Kidney capillary endothelial cell (primary cell): ENCODE measurements at regions not wholly inside any gene's neighbourhood (a gene's known extent, or its start where the extent isn't known, plus 50 kb on each side); places are given as distances from the start of the nearest gene placed in this dataset.

Experiments used
- DNase-seq: peaks from one replicate; pipeline ENCODE4 v3.0.0-alpha.2; 2018; ENCODE audit warnings: low spot score

DNA sequence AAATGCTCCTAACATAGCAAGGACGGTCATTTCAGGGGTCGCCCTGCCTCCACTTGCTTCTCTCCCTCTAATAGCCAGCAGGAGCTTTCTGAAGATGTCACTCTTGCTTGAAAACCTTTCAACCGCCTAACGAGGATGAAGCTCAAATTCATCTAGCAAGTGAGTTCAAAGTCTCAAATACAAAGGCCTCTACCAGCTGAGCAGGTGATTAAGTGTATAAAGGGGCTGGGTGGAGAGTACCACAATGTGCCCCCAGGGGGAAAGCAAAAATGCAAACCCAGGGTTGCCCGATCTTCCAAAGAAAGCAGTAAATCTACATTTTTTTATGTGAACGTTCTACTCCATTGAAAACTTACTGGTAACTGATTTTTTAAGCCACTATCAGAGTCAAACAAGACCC is 50.4 kb upstream of the GRIP2 start:
- DNase-seq: no peak

DNA sequence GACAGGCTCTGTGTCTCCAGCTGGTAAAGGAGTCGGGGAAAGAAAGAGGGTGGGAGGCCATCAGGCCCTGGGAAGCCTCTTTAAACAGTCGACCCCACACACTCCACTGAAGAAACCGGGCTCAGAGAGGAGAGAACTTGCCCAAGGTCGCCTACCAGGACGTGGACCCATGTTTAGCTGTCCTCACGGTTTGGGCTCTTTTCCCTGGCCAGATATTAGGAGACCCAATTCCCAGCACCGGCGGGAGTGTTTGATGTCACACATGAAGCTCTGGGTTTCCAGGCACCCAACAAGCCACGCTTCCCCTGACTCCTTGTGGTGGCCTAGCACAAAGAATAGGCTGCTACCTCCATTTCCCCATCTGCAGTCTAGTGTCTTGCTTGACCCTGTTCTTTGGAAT is 52.2 kb upstream of the GRIP2 start:
- DNase-seq: no peak

DNA sequence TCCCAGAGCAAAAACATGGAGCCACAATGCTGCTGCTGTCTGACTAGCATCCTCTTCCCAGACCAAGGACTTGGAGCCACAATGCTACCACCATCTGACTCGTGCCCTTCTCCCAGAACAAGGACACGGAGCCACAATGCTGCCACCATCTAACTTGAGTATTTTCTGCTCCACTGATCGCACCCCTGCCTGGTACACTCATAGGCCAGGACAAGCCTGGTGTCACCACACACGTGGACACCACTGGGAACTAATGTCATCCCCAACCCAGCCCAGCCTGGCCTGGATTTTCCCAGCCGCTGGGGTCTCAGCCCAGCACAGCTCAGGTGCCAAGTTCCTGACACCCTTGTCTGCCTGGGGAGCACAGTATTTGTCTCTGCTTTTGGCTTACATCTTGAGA is 52.7 kb upstream of the GRIP2 start:
- no peak for DNase-seq

DNA sequence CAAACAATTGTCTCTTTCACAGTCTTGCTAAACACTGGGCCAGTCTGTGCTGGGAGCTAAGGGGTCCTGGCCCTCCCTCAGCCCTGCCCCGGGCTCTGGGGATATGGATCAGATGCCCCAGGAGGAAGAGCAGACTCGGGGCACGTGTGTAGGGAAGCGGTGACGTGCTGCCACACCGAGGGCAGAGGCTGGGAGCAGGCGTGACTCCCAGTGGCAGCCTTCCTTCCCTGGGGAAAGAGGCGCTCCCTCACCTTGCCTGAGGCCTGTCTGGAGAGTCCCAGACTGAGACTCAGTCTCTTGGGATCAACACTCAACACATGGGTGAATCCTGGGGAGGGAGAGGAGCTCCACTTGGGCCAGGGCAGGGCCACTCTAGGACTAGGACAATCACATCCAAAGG is 54.1 kb upstream of the GRIP2 start:
- DNase-seq: no peak

DNA sequence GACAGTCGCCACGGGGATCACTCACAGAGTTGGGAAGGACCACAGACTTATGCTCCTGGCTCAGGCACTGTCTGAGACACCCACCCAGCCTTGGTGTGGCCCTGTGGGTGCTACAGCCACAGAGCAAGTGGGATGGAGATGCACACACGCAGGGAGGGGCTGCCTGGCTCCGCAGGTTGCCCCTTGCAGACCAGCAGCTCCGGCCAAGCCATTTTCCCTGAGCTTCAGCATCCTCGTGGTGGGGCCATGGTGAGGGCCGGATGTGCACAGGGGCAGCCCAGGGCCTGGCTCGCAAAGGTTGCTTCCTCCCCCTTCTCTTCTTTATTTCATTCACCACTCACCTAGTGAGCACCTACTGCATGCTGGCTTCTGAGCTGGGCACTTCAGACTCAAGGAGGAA is 55.4 kb upstream of the GRIP2 start:
- no peak for DNase-seq

DNA sequence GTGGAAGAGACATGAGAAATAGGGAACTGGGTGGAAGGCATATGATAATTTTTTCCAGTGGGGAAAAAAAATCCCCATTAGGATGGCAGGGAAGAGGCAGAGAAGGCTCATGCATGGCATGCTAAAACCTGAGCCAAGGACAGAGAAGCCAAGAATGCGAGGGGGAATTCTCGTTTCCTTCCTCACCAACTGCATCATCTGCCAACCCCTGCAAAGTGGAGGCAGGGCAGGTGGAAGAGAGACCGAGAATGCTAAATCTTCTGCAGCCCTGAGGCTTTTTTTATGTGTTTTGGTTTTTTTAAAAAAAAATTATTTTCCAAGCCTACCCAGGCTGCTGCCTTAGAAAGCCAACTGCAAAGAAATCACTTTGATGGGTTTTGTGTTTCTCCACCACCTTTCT is 54.3 kb upstream of the CCDC174 start:
- DNase-seq: no peak

DNA sequence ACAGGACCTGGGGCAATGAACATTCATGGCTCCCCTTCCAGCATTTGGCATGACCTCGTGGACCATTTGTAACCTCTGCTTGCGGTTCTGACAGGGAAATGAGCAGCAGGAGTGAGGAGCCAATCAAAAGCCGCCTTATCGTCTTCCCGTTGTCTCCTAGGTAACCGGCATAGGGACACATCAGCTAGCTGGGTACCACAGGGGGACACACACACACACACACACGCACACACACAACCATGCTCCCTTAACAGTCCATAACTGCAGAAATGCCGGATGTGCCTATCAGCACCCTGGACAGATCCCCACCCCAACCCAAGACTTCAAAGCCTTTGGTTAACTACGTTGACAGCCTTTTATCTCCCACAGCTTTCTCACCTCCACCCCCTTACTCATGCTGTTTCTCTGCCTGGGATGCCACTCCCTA is 53.4 kb upstream of the CCDC174 start:
- peak; percentile 48 for DNase-seq

DNA sequence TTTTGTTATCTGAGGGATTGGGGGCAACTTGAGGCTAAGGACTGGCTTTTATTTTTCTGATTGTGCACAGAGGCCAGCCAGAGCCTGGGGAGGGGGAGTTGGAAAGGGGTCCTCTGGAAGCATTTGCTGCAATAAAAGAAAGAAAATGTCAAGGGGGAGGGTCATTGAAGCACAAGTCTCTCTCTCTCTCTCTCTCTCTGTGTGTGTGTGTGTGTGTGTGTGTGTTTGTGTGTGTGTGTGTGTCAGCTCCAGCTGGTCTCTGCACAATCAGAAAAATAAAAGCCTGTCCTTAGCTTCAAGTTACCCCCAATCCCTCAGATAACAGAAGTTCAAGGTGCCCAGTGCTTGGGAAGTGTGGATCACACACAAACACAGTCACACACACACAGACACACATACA is 52.1 kb upstream of the CCDC174 start:
- no peak for DNase-seq

DNA sequence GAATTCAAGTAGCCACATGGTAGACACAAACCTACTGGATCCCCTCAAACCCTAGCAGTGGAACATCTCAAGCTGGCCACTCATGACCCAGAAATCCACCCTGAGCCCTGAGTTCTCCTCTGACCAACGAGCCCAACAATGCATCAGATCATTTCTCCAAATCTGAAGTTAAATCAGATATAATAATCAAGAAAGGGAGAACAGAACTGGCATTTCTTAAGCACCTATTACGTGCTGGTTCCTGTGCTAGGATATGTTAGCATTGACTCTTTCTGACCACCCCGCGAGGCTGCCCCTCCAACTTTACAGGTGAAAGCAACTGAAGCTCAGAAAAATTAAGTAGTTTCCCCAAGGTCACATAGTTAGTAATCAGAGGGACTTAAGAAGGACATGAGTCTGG is 51.5 kb upstream of the CCDC174 start:
- no peak for DNase-seq

DNA sequence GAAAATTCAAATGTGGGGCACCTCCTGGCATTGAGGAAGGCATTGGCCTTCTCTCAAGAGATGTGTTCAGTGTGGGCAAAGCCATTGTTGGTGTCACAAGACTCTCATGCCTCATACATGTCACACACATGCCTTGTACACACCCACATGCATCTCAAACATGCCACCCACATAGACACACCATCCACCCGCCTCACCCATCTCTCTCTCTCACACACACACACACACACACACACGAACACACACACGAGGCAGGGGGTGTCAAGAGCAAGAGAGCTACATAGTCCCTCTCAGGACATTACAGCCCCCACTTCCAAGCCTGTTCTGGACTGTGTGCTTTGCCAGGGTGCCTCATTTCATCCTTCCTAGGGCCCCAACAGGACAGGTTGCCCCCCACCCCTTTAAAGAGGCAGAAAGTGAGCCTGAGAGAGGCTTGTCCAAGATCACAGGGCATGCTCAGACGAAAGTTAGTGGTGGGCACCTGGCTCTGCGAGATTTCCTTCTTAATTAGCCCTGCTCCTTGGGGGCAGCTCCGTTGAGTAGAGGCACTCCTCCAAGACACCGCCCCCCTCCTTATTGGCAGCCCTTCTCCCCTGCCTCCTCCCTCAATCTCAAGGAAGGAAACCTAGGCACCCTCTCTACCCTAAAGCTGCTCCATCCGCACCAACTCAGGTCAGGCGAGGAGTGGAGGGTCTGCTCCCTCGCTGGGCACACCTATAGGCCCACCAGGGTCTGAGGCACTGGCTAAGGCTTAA is 50.5 kb upstream of the CCDC174 start:
- no peak for DNase-seq

DNA sequence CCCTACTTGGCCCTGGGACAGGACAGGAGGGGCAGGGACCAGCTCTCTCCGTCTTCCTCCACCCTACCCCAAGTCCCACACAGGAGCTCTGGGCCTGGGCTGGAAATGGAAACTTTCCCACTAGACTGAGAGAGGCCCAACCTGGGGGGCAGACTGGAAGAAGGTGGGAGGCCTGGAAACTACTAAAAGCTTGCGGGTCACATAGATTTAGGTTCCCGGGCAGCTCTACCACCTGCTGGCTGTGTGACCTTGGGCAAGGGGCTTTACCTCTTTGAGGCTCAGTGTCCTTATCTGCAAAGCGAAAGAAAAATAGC is 49.9 kb upstream of the CCDC174 start:
- no peak for DNase-seq
